Karpas-422 (cell line): ENCODE measurements at regions not wholly inside any gene's neighbourhood (a gene's known extent, or its start where the extent isn't known, plus 50 kb on each side); places are given as distances from the start of the nearest gene placed in this dataset.

Source experiments
- DNase-seq: peaks from one replicate; pipeline ENCODE4 v3.0.0-alpha.2; 2015
- H2AFZ ChIP-seq: fragments of 200-600 bp; sonication (generic); 2 replicates; pipeline ENCODE4 v1.6.1; 2014; ENCODE audit warnings: antibody characterized with exemption, low read length, mixed read lengths
- H3K27ac ChIP-seq: fragments of 200-600 bp; sonication (generic); 2 replicates; pipeline ENCODE4 v1.5.1; 2014; ENCODE audit warnings: mild to moderate bottlenecking, low read length, moderate library complexity
- H3K27me3 ChIP-seq: fragments of 200-600 bp; sonication (generic); 2 replicates; pipeline ENCODE4 v1.6.1; 2014; ENCODE audit warnings: low read length, mixed read lengths
- H3K36me3 ChIP-seq: fragments of 200-600 bp; sonication (generic); 2 replicates; pipeline ENCODE4 v1.6.1; 2014; ENCODE audit warnings: low read length, mixed read lengths; ENCODE audit not compliant: insufficient read depth
- H3K4me1 ChIP-seq: fragments of 200-600 bp; sonication (generic); 2 replicates; pipeline ENCODE4 v1.6.1; 2014; ENCODE audit warnings: mild to moderate bottlenecking, low read length, mixed read lengths
- H3K4me2 ChIP-seq: fragments of 200-600 bp; sonication (generic); 2 replicates; pipeline ENCODE4 v1.6.1; 2014; ENCODE audit warnings: low read length, low read depth, mild to moderate bottlenecking; ENCODE audit not compliant: poor library complexity, severe bottlenecking
- H3K4me3 ChIP-seq: fragments of 200-600 bp; sonication (generic); 2 replicates; pipeline ENCODE4 v1.5.1; 2014; ENCODE audit warnings: mild to moderate bottlenecking, antibody characterized with exemption, low read length, mixed read lengths
- H3K79me2 ChIP-seq: fragments of 200-600 bp; sonication (generic); 2 replicates; pipeline ENCODE4 v1.6.1; 2014; ENCODE audit warnings: mild to moderate bottlenecking, low read length, mixed read lengths
- H3K9ac ChIP-seq: fragments of 200-600 bp; sonication (generic); 2 replicates; pipeline ENCODE4 v1.6.0; 2014; ENCODE audit warnings: low read length
- H3K9me2 ChIP-seq: fragments of 200-600 bp; sonication (generic), shearing (Covaris generic); replicated peaks from 2 replicates; pipeline ENCODE4 v1.6.0; 2014; ENCODE audit warnings: mild to moderate bottlenecking, low read length, moderate library complexity; ENCODE audit not compliant: insufficient read depth
- H3K9me3 ChIP-seq: fragments of 300-700, 200-600 bp; sonication (generic); 2 replicates; pipeline ENCODE4 v1.6.1; 2014; ENCODE audit warnings: low read length, mixed read lengths
- H4K20me1 ChIP-seq: fragments of 200-600 bp; sonication (generic); 2 replicates; pipeline ENCODE4 v1.6.1; 2014; ENCODE audit warnings: mild to moderate bottlenecking, antibody characterized with exemption, low read length, low read depth; ENCODE audit not compliant: insufficient read depth

- H3K27me3 ChIP-seq = no peaks in the 10 kb centered on the region
- no peaks in the 10 kb centered on the region for H3K79me2 ChIP-seq
- H3K4me1 ChIP-seq = no peaks in the 10 kb centered on the region
- H3K9me2 ChIP-seq = no peaks in the 10 kb centered on the region
- H3K9ac ChIP-seq = no peak overlapping the region
- no peaks in the 10 kb centered on the region for H4K20me1 ChIP-seq
- H2AFZ ChIP-seq = no peak overlapping the region
- no peak overlapping the region for H3K4me3 ChIP-seq
- H3K36me3 ChIP-seq = no peaks in the 10 kb centered on the region
- H3K4me2 ChIP-seq = no peak overlapping the region
- no peaks in the 10 kb centered on the region for H3K9me3 ChIP-seq
- no peak overlapping the region for H3K27ac ChIP-seq
- no peak for DNase-seq
Measured at GRCh38 chr3:63048367-63049326, 173.4 kb upstream of the CADPS start.

GRCh38 chr3:63050548-63051177, 175.4 kb upstream of the CADPS start:
- H3K9me3 ChIP-seq = no peaks in the 10 kb centered on the region
- H3K27me3 ChIP-seq = no peaks in the 10 kb centered on the region
- H3K4me1 ChIP-seq = no peaks in the 10 kb centered on the region
- no peak overlapping the region for H3K9ac ChIP-seq
- no peaks in the 10 kb centered on the region for H3K36me3 ChIP-seq
- no peak overlapping the region for H2AFZ ChIP-seq
- no peak overlapping the region for H3K27ac ChIP-seq
- H3K9me2 ChIP-seq = no peaks in the 10 kb centered on the region
- no peak overlapping the region for H3K4me2 ChIP-seq
- no peak for DNase-seq
- H4K20me1 ChIP-seq = no peaks in the 10 kb centered on the region
- no peak overlapping the region for H3K4me3 ChIP-seq
- H3K79me2 ChIP-seq = no peaks in the 10 kb centered on the region

GRCh38 chr3:63051920-63052319, 176.7 kb upstream of the CADPS start:
- DNase-seq = no peak
- H3K4me1 ChIP-seq = no peaks in the 10 kb centered on the region
- no peak overlapping the region for H3K4me3 ChIP-seq
- no peak overlapping the region for H3K9ac ChIP-seq
- no peaks in the 10 kb centered on the region for H3K9me2 ChIP-seq
- no peaks in the 10 kb centered on the region for H3K36me3 ChIP-seq
- H3K79me2 ChIP-seq = no peaks in the 10 kb centered on the region
- H3K4me2 ChIP-seq = no peak overlapping the region
- H3K27ac ChIP-seq = no peak overlapping the region
- H4K20me1 ChIP-seq = no peaks in the 10 kb centered on the region
- no peak overlapping the region for H2AFZ ChIP-seq
- no peaks in the 10 kb centered on the region for H3K9me3 ChIP-seq
- no peaks in the 10 kb centered on the region for H3K27me3 ChIP-seq

GRCh38 chr3:63056932-63057331, 181.7 kb upstream of the CADPS start:
- Histone ChIP-seq H3K36me3 (no peaks in the 10 kb centered on the region), H3K4me2 (no peak overlapping the region), H3K27ac (no peak overlapping the region), H3K4me3 (no peak overlapping the region), H3K27me3 (no peaks in the 10 kb centered on the region), H3K9me2 (no peaks in the 10 kb centered on the region), H4K20me1 (no peaks in the 10 kb centered on the region), H3K9ac (no peak overlapping the region), H3K4me1 (no peaks in the 10 kb centered on the region), H3K79me2 (no peaks in the 10 kb centered on the region), H3K9me3 (no peaks in the 10 kb centered on the region), H2AFZ (no peak overlapping the region)
- DNase-seq = no peak

GRCh38 chr3:63060412-63060811, 185.2 kb upstream of the CADPS start:
- H3K27ac ChIP-seq = no peak overlapping the region
- H3K4me1 ChIP-seq = no peaks in the 10 kb centered on the region
- no peaks in the 10 kb centered on the region for H3K9me3 ChIP-seq
- no peaks in the 10 kb centered on the region for H3K9me2 ChIP-seq
- H4K20me1 ChIP-seq = no peaks in the 10 kb centered on the region
- no peak overlapping the region for H3K4me2 ChIP-seq
- no peaks in the 10 kb centered on the region for H3K27me3 ChIP-seq
- H3K4me3 ChIP-seq = no peak overlapping the region
- H2AFZ ChIP-seq = no peak overlapping the region
- no peaks in the 10 kb centered on the region for H3K36me3 ChIP-seq
- DNase-seq = no peak
- no peak overlapping the region for H3K9ac ChIP-seq
- H3K79me2 ChIP-seq = no peaks in the 10 kb centered on the region

GRCh38 chr3:63061449-63061848, 186.2 kb upstream of the CADPS start:
- Histone ChIP-seq H3K4me2 (no peak overlapping the region), H3K9me3 (no peaks in the 10 kb centered on the region), H3K4me3 (no peak overlapping the region), H3K36me3 (no peaks in the 10 kb centered on the region), H3K27me3 (no peaks in the 10 kb centered on the region), H3K27ac (no peak overlapping the region), H3K9ac (no peak overlapping the region), H4K20me1 (no peaks in the 10 kb centered on the region), H2AFZ (no peak overlapping the region), H3K9me2 (no peaks in the 10 kb centered on the region), H3K4me1 (no peaks in the 10 kb centered on the region), H3K79me2 (no peaks in the 10 kb centered on the region)
- no peak for DNase-seq

GRCh38 chr3:63064209-63064755, 189.1 kb upstream of the CADPS start:
- no peaks in the 10 kb centered on the region for H3K36me3 ChIP-seq
- H2AFZ ChIP-seq = no peak overlapping the region
- H3K4me1 ChIP-seq = no peaks in the 10 kb centered on the region
- no peak overlapping the region for H3K4me3 ChIP-seq
- 0 out of 2 replicates have a peak, but pooled peaks cover 3% of the 10 kb centered on the region for H3K9me2 ChIP-seq
- DNase-seq = no peak
- H3K27me3 ChIP-seq = no peaks in the 10 kb centered on the region
- no peaks in the 10 kb centered on the region for H3K9me3 ChIP-seq
- no peak overlapping the region for H3K4me2 ChIP-seq
- no peaks in the 10 kb centered on the region for H4K20me1 ChIP-seq
- H3K9ac ChIP-seq = no peak overlapping the region
- no peak overlapping the region for H3K27ac ChIP-seq
- H3K79me2 ChIP-seq = no peaks in the 10 kb centered on the region

GRCh38 chr3:63067999-63068645, 192.9 kb upstream of the CADPS start:
- Histone ChIP-seq H3K9me3 (no peaks in the 10 kb centered on the region), H4K20me1 (no peaks in the 10 kb centered on the region), H3K4me1 (no peaks in the 10 kb centered on the region), H3K36me3 (no peaks in the 10 kb centered on the region), H3K27me3 (no peaks in the 10 kb centered on the region), H3K4me3 (no peak overlapping the region), H3K4me2 (no peak overlapping the region), H3K27ac (no peak overlapping the region), H3K79me2 (no peaks in the 10 kb centered on the region), H2AFZ (no peak overlapping the region), H3K9ac (no peak overlapping the region), H3K9me2 (0 out of 2 replicates have a peak, but pooled peaks cover 3% of the 10 kb centered on the region)
- peak; percentile 79 for DNase-seq
